Uterus (tissue), 3 donors: ENCODE measurements at regions not wholly inside any gene's neighbourhood (a gene's known extent, or its start where the extent isn't known, plus 50 kb on each side); places are given as distances from the start of the nearest gene placed in this dataset.

Experiments
- DNase-seq, 2 donors: peaks; one replicate each; pipeline ENCODE4 v3.0.0-alpha.2; 2019 to 2020
- H3K27ac ChIP-seq, 2 donors: fragments of 200-600 bp; sonication (generic); 1 replicate in 1 of 2; 2 replicates in 1 of 2; pipeline ENCODE4 v1.5.1; 2016 to 2018
- H3K27me3 ChIP-seq, 2 donors: fragments of 200-600 bp; sonication (generic); one replicate each; pipeline ENCODE4 v1.5.1; 2018 to 2019; ENCODE audit warnings: control low read depth in 1 of 2
- H3K36me3 ChIP-seq, 2 donors: fragments of 200-600 bp; sonication (generic); one replicate each; pipeline ENCODE4 v1.5.1; 2019; ENCODE audit warnings: control low read depth in 1 of 2
- H3K4me1 ChIP-seq, 2 donors: fragments of 200-600 bp; sonication (generic); one replicate each; pipeline ENCODE4 v1.5.1; 2018 to 2019; ENCODE audit warnings: control low read depth in 1 of 2
- H3K4me3 ChIP-seq, 2 donors: fragments of 200-600 bp; sonication (generic); 1 replicate in 1 of 2; 2 replicates in 1 of 2; pipeline ENCODE4 v1.5.1; 2018 to 2019; ENCODE audit warnings: mild to moderate bottlenecking in 1 of 2
- H3K9me3 ChIP-seq, 2 donors: fragments of 200-600 bp; sonication (generic); one replicate each; pipeline ENCODE4 v1.5.1; 2019; ENCODE audit warnings: control low read depth in 1 of 2
- POLR2A ChIP-seq, 2 donors: fragments of 450-650 bp; IDR thresholded peaks; one replicate each; pipeline ENCODE4 v1.6.1; 2016; ENCODE audit warnings: antibody characterized with exemption in 2 of 2, mild to moderate bottlenecking in 1 of 2, moderate library complexity in 1 of 2
- intact Hi-C: fragments of 100-400 bp; cut with DNase I; formaldehyde crosslinking; loops from one replicate; pipeline ENCODE4 v1.15.1; 2023; ENCODE audit warnings: low total_unique reads
- TF ChIP-seq, protein P1 (sequence below), 4 experiments: fragments of 200-600 bp in 2 of 4; fragments of 450-650 bp in 2 of 4; sonication (generic) in 2 of 4; IDR thresholded peaks; one replicate each; pipeline ENCODE4 v1.5.1; 2016 to 2019; ENCODE audit warnings: antibody characterized with exemption in 4 of 4, mild to moderate bottlenecking in 2 of 4, moderate library complexity in 1 of 4
- donor health status: DM: yes; HTN: yes; CAD: no.

DNA sequence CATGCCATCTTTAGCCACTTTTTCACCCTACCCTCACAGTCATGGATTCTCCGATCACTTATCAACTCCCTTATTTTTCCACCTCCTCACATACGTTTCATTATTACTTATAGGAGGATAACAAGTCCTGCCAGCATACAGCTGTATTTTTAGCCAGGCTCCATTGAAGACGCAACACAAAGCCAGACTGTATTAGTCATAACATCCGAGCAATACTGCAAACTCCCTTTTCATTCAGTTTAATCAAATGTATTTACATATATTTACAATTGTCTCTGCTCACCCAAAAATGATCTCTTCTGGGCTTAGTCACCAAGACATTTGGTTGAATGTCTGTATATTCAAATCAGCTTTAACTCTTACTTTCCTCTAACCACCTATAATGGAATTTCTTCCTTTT is 126.4 kb upstream of the PRLR start:
- no peak overlapping the region for H3K27ac ChIP-seq
- no peak for TF ChIP-seq POLR2A (IDR thresholded peaks at IDR 0.05)
- TF ChIP-seq, protein P1, sequence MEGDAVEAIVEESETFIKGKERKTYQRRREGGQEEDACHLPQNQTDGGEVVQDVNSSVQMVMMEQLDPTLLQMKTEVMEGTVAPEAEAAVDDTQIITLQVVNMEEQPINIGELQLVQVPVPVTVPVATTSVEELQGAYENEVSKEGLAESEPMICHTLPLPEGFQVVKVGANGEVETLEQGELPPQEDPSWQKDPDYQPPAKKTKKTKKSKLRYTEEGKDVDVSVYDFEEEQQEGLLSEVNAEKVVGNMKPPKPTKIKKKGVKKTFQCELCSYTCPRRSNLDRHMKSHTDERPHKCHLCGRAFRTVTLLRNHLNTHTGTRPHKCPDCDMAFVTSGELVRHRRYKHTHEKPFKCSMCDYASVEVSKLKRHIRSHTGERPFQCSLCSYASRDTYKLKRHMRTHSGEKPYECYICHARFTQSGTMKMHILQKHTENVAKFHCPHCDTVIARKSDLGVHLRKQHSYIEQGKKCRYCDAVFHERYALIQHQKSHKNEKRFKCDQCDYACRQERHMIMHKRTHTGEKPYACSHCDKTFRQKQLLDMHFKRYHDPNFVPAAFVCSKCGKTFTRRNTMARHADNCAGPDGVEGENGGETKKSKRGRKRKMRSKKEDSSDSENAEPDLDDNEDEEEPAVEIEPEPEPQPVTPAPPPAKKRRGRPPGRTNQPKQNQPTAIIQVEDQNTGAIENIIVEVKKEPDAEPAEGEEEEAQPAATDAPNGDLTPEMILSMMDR (IDR thresholded peaks at IDR 0.05) = no peak
- no peaks in the 10 kb centered on the region for H3K36me3 ChIP-seq
- H3K4me1 ChIP-seq = no peaks in the 10 kb centered on the region
- intact Hi-C loops = no loop called here
- no peak for DNase-seq
- H3K9me3 ChIP-seq = no peaks in the 10 kb centered on the region
- H3K27me3 ChIP-seq = no peaks in the 10 kb centered on the region
- no peak overlapping the region for H3K4me3 ChIP-seq

DNA sequence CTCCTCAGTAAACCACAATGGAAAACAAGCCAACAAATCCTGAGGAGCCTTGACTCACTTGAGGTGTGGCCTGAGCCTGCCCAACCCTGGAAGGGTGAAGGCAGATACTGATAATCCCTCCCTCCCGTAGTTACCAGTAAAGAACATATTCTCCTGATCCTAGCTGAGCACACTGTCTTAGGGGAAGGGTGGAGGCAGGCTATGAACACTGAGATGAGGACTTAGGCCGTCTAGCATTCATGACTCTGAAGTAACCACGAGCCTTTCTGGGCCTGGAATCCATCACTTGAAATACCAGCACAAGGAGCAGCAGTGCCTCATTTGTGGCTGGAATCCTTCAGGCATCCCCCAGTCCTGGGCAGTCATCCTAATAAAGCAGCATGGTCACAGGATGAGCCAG is 124.5 kb upstream of the PRLR start:
- no peaks in the 10 kb centered on the region for H3K27me3 ChIP-seq

DNA sequence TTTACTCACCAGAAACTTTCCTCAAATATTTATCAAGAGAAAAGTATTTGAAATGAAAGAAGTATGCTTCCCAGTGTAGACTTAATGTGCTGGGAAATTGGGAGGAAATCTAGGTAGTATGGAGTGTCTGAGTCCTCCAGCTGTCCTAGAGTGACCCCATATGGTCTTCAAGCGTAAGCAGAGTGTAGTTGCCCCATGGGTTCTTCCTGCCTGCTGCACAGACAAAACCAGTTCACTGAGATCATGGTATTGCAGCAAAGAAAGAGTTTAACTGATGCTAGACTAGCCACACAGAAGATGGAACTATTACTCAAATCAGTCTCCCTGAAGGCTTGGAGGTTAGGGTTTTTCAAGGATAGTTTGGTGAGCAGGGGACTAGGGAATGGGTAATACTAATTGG is 114.9 kb upstream of the PRLR start:
- Histone ChIP-seq H3K27ac (no peak overlapping the region), H3K36me3 (no peaks in the 10 kb centered on the region), H3K4me1 (no peaks in the 10 kb centered on the region), H3K27me3 (no peaks in the 10 kb centered on the region), H3K4me3 (no peak overlapping the region), H3K9me3 (no peaks in the 10 kb centered on the region)
- no peak for DNase-seq
- intact Hi-C loops = no loop called here
- TF ChIP-seq POLR2A (IDR thresholded peaks at IDR 0.05) = no peak
- TF ChIP-seq, protein P1 (IDR thresholded peaks at IDR 0.05) = no peak

More for the DNA sequence above, 124.5 kb upstream of the PRLR start:
- Histone ChIP-seq H3K9me3 (no peaks in the 10 kb centered on the region), H3K36me3 (no peaks in the 10 kb centered on the region), H3K4me1 (no peaks in the 10 kb centered on the region), H3K4me3 (no peak overlapping the region), H3K27ac (peak overlapping the region; percentile 38 to 72)
- intact Hi-C loops = no loop called here
- TF ChIP-seq, protein P1 (IDR thresholded peaks at IDR 0.05) = no peak
- no peak for TF ChIP-seq POLR2A (IDR thresholded peaks at IDR 0.05)
- DNase-seq = peak; percentile 34 to 61

DNA sequence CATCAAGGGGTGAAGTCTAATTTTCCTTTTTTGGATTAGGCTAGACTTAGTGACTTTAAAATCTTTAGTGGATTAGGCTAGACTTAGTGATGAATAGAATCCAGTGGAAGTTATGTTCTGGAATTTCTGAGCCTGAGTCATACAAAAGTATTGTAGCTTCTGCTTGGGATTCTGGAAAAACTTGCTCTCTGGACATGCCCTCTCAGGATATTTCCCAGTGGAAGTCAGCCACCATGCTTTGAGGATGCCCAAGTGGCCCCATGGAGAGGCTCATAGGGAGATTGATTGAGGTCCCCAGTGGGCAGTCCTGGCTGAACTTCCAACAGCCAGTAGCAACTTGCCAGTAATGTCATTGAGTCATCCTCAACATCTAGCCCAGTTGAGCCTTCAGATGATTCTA is 112.4 kb upstream of the PRLR start:
- H3K27ac ChIP-seq = no peak overlapping the region
- DNase-seq = no peak
- H3K4me3 ChIP-seq = no peak overlapping the region
- H3K9me3 ChIP-seq = no peaks in the 10 kb centered on the region
- intact Hi-C loops = no loop called here
- H3K36me3 ChIP-seq = no peaks in the 10 kb centered on the region
- TF ChIP-seq, protein P1 (IDR thresholded peaks at IDR 0.05) = no peak
- no peak for TF ChIP-seq POLR2A (IDR thresholded peaks at IDR 0.05)
- H3K27me3 ChIP-seq = no peaks in the 10 kb centered on the region
- H3K4me1 ChIP-seq = no peaks in the 10 kb centered on the region

DNA sequence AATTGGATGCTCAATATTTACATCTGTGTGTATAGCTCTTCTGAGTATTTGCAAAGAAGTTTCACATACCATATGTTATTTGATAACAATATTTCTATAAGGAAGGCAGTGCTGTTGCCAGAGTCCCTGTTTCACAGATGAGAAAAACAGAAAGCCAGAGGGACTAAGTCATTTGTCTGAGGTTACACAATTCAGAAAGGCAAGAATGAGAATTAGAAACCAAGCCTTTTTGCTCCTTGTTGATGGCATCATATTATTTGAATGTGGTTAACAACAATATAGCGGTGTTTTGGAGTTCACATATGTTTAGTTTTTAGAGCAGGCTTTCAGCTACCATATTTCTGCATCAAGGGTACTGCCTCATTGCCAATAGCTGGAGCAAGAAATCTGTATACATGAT is 110.9 kb upstream of the PRLR start:
- DNase-seq = no peak
- intact Hi-C loops = no loop called here
- Histone ChIP-seq H3K27ac (no peak overlapping the region), H3K9me3 (no peaks in the 10 kb centered on the region), H3K4me3 (no peak overlapping the region), H3K36me3 (no peaks in the 10 kb centered on the region), H3K27me3 (no peaks in the 10 kb centered on the region), H3K4me1 (no peaks in the 10 kb centered on the region)
- TF ChIP-seq POLR2A (IDR thresholded peaks at IDR 0.05) = no peak
- TF ChIP-seq, protein P1 (IDR thresholded peaks at IDR 0.05) = no peak
